H9 (cell line): ENCODE measurements at regions not wholly inside any gene's neighbourhood (a gene's known extent, or its start where the extent isn't known, plus 50 kb on each side); places are given as distances from the start of the nearest gene placed in this dataset.

Source experiments
- DNase-seq: peaks from one replicate; pipeline ENCODE4 v3.0.0-alpha.2; 2017
- H2AFZ ChIP-seq: one replicate; pipeline ENCODE4 v1.6.1; 2013; ENCODE audit warnings: mild to moderate bottlenecking, low read length, control low read depth, moderate library complexity
- H2AK5ac ChIP-seq: 2 replicates; pipeline ENCODE4 v1.6.1; 2013; ENCODE audit warnings: low read length, control low read depth, mixed read lengths; ENCODE audit not compliant: insufficient read length
- H2BK120ac ChIP-seq: one replicate; pipeline ENCODE4 v1.6.1; 2013; ENCODE audit warnings: low read depth, mild to moderate bottlenecking, low read length, control low read depth, inconsistent platforms; ENCODE audit not compliant: poor library complexity, severe bottlenecking
- H2BK12ac ChIP-seq: 2 replicates; pipeline ENCODE4 v1.6.1; 2013; ENCODE audit warnings: low read length, control low read depth, mixed read lengths, low read depth; ENCODE audit not compliant: insufficient read length
- H2BK15ac ChIP-seq: 2 replicates; pipeline ENCODE4 v1.6.1; 2013; ENCODE audit warnings: low read depth, low read length, control low read depth
- H2BK20ac ChIP-seq: one replicate; pipeline ENCODE4 v1.6.1; 2013; ENCODE audit warnings: low read depth, mild to moderate bottlenecking, low read length, control low read depth, inconsistent platforms; ENCODE audit not compliant: poor library complexity, severe bottlenecking
- H2BK5ac ChIP-seq: 2 replicates; pipeline ENCODE4 v1.6.1; 2013; ENCODE audit warnings: low read length, control low read depth, mixed read lengths; ENCODE audit not compliant: insufficient read length
- H3K14ac ChIP-seq: 2 replicates; pipeline ENCODE4 v1.6.1; 2013; ENCODE audit warnings: low read length, control low read depth; ENCODE audit not compliant: insufficient read depth
- H3K18ac ChIP-seq: 2 replicates; pipeline ENCODE4 v1.6.1; 2013; ENCODE audit warnings: low read depth, mild to moderate bottlenecking, mixed read lengths, low read length, control low read depth; ENCODE audit not compliant: insufficient read length
- H3K23ac ChIP-seq: 2 replicates; pipeline ENCODE4 v1.6.1; 2013; ENCODE audit warnings: low read length, control low read depth, mixed read lengths, low read depth; ENCODE audit not compliant: insufficient read length
- H3K23me2 ChIP-seq: 2 replicates; pipeline ENCODE4 v1.6.1; 2013; ENCODE audit warnings: low read depth, mild to moderate bottlenecking, mixed read lengths, low read length, control low read depth; ENCODE audit not compliant: insufficient read length, poor library complexity, severe bottlenecking
- H3K27ac ChIP-seq: 2 replicates; pipeline ENCODE4 v1.5.1; 2013; ENCODE audit warnings: low read length, control low read depth, mixed read lengths, low read depth; ENCODE audit not compliant: insufficient read length
- H3K27me3 ChIP-seq: 2 replicates; pipeline ENCODE4 v1.6.1; 2013; ENCODE audit warnings: low read length, control low read depth, inconsistent platforms; ENCODE audit not compliant: insufficient read depth
- H3K4ac ChIP-seq: 2 replicates; pipeline ENCODE4 v1.6.1; 2013; ENCODE audit warnings: low read depth, mild to moderate bottlenecking, control low read depth, inconsistent platforms, low read length, moderate library complexity
- H3K4me1 ChIP-seq: 2 replicates; pipeline ENCODE4 v1.6.1; 2013; ENCODE audit warnings: low read length, control low read depth, inconsistent platforms; ENCODE audit not compliant: insufficient read depth
- H3K4me2 ChIP-seq: 2 replicates; pipeline ENCODE4 v1.6.1; 2013; ENCODE audit warnings: low read length, control low read depth, mixed read lengths; ENCODE audit not compliant: insufficient read length, insufficient read depth
- H3K56ac ChIP-seq: 2 replicates; pipeline ENCODE4 v1.6.1; 2013; ENCODE audit warnings: low read depth, mild to moderate bottlenecking, mixed read lengths, low read length, control low read depth; ENCODE audit not compliant: insufficient read length
- H3K79me1 ChIP-seq: 2 replicates; pipeline ENCODE4 v1.6.1; 2013; ENCODE audit warnings: low read depth, mild to moderate bottlenecking, moderate library complexity, low read length, control low read depth, inconsistent platforms; ENCODE audit not compliant: insufficient read depth, poor library complexity, severe bottlenecking
- H3K79me2 ChIP-seq: 2 replicates; pipeline ENCODE4 v1.6.1; 2013; ENCODE audit warnings: low read length, control low read depth, inconsistent platforms; ENCODE audit not compliant: insufficient read depth
- H3K9ac ChIP-seq: 2 replicates; pipeline ENCODE4 v1.6.1; 2013; ENCODE audit warnings: low read length, control low read depth, mixed read lengths; ENCODE audit not compliant: insufficient read length; ENCODE audit errors: extremely low read depth
- H3K9me3 ChIP-seq: one replicate; pipeline ENCODE4 v1.6.1; 2013; ENCODE audit warnings: low read depth, low read length, inconsistent platforms; ENCODE audit not compliant: control insufficient read depth
- H3T11ph ChIP-seq: one replicate; pipeline ENCODE4 v1.6.1; 2013; ENCODE audit warnings: mild to moderate bottlenecking, low read length, control low read depth, inconsistent platforms
- H4K20me1 ChIP-seq: one replicate; pipeline ENCODE4 v1.6.1; 2013; ENCODE audit not compliant: control insufficient read depth, insufficient read length, insufficient read depth
- H4K5ac ChIP-seq: 2 replicates; pipeline ENCODE4 v1.6.1; 2013; ENCODE audit warnings: low read depth, mild to moderate bottlenecking, mixed read lengths, low read length, control low read depth; ENCODE audit not compliant: insufficient read length
- H4K8ac ChIP-seq: replicated peaks from 2 replicates; pipeline ENCODE4 v1.6.1; 2013; ENCODE audit warnings: low read length, control low read depth, mixed read lengths, low read depth; ENCODE audit not compliant: insufficient read length
- H4K91ac ChIP-seq: 2 replicates; pipeline ENCODE4 v1.6.1; 2013; ENCODE audit warnings: low read depth, mild to moderate bottlenecking, moderate library complexity, mixed read lengths, low read length, control low read depth; ENCODE audit not compliant: insufficient read length
- H3K27ac Mint-ChIP-seq, 3 experiments: 2 replicates in 2 of 3; 3 replicates in 1 of 3; pipeline ENCODE4 v1.8.0; 2020 to 2021; ENCODE audit warnings: mixed read lengths in 3 of 3, mild to moderate bottlenecking in 1 of 3, moderate library complexity in 1 of 3
- H3K27me3 Mint-ChIP-seq: 2 replicates; pipeline ENCODE4 v1.8.0; 2021; ENCODE audit warnings: low read depth, mild to moderate bottlenecking, moderate library complexity, mixed read lengths
- H3K36me3 Mint-ChIP-seq, 3 experiments: 2 replicates in 2 of 3; 3 replicates in 1 of 3; pipeline ENCODE4 v1.8.0; 2020 to 2021; ENCODE audit warnings: low read depth in 3 of 3, mixed read lengths in 3 of 3; ENCODE audit not compliant: insufficient read depth in 1 of 3
- H3K4me1 Mint-ChIP-seq, 2 experiments: 2 replicates each; pipeline ENCODE4 v1.8.0; 2020; ENCODE audit warnings: mixed read lengths in 2 of 2
- H3K4me3 Mint-ChIP-seq, 2 experiments: 2 replicates in 1 of 2; 3 replicates in 1 of 2; pipeline ENCODE4 v1.8.0; 2020 to 2021; ENCODE audit warnings: mild to moderate bottlenecking in 2 of 2, mixed read lengths in 2 of 2, moderate library complexity in 1 of 2
- H3K9me3 Mint-ChIP-seq, 2 experiments: 2 replicates in 1 of 2; 3 replicates in 1 of 2; pipeline ENCODE4 v1.8.0; 2020; ENCODE audit warnings: mild to moderate bottlenecking in 2 of 2, mixed read lengths in 2 of 2, moderate library complexity in 1 of 2
- WGBS: extraction: QIAGEN DNeasy Blood & Tissue Kit; methylation state at CpG from one replicate; pipeline ENCODE4 v1.1.7; 2013; ENCODE audit warnings: missing lambda C conversion rate, low lambda C conversion rate, mixed read lengths; ENCODE audit not compliant: insufficient read length; ENCODE audit errors: extremely low coverage; 5-methylcytosine and 5-hydroxymethylcytosine counted together
- TF ChIP-seq, protein P1 (sequence below): fragments of 200-600 bp; sonication (generic); conservative IDR thresholded peaks from 3 replicates; pipeline ENCODE4 v1.8.0; 2021; ENCODE audit warnings: antibody characterized with exemption, mild to moderate bottlenecking

DNA sequence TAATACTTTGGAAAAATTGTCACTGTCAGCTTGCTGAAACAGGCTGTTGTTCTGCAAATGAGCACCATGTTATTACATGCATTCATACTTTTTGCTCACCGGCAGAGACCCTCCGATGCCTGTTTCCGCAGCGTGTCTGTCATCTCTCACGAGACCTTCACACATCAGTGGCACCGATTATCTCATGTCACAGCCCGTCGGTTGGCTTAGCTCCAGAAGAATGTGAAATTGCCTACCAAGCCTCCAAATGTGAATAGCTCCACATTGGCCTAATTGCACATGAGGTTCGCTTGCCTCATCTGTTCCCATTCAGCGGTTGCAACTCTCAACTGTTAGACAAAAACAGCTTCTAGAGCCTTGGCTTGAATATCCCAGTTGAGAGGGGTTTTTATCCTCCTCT is 233.0 kb downstream of the ACTR3 start:
- no peak overlapping the region for H3K4me2 ChIP-seq
- no peak overlapping the region for H2BK5ac ChIP-seq
- H2BK15ac ChIP-seq: no peak overlapping the region
- no peaks in the 10 kb centered on the region for H3K27me3 ChIP-seq
- no peaks in the 10 kb centered on the region for H3K27me3 Mint-ChIP-seq
- WGBS: no CpG with 5 or more reads among the region's 10 CpGs
- H3K4me1 Mint-ChIP-seq: peaks cover 19 to 25% of the 10 kb centered on the region in 2 experiments
- H4K91ac ChIP-seq: no peak overlapping the region
- no peak overlapping the region for H2AK5ac ChIP-seq
- TF ChIP-seq, protein P1, sequence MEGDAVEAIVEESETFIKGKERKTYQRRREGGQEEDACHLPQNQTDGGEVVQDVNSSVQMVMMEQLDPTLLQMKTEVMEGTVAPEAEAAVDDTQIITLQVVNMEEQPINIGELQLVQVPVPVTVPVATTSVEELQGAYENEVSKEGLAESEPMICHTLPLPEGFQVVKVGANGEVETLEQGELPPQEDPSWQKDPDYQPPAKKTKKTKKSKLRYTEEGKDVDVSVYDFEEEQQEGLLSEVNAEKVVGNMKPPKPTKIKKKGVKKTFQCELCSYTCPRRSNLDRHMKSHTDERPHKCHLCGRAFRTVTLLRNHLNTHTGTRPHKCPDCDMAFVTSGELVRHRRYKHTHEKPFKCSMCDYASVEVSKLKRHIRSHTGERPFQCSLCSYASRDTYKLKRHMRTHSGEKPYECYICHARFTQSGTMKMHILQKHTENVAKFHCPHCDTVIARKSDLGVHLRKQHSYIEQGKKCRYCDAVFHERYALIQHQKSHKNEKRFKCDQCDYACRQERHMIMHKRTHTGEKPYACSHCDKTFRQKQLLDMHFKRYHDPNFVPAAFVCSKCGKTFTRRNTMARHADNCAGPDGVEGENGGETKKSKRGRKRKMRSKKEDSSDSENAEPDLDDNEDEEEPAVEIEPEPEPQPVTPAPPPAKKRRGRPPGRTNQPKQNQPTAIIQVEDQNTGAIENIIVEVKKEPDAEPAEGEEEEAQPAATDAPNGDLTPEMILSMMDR: no peak
- no peak overlapping the region for H3K4ac ChIP-seq
- H3K27ac Mint-ChIP-seq: no peak overlapping the region
- H3K23me2 ChIP-seq: no peaks in the 10 kb centered on the region
- H2AFZ ChIP-seq: no peak overlapping the region
- no peak overlapping the region for H3K18ac ChIP-seq
- no peak overlapping the region for H3K9ac ChIP-seq
- H3K9me3 ChIP-seq: no peaks in the 10 kb centered on the region
- H3K27ac ChIP-seq: no peak overlapping the region
- H3T11ph ChIP-seq: no peak overlapping the region
- no peaks in the 10 kb centered on the region for H3K36me3 Mint-ChIP-seq
- H3K9me3 Mint-ChIP-seq: no peaks in the 10 kb centered on the region
- H3K23ac ChIP-seq: no peak overlapping the region
- H2BK12ac ChIP-seq: no peak overlapping the region
- H4K8ac ChIP-seq: no peak overlapping the region
- no peak overlapping the region for H2BK20ac ChIP-seq
- no peaks in the 10 kb centered on the region for H3K79me1 ChIP-seq
- H4K20me1 ChIP-seq: no peaks in the 10 kb centered on the region
- no peak overlapping the region for H3K14ac ChIP-seq
- no peak overlapping the region for H3K4me3 Mint-ChIP-seq
- no peak overlapping the region for H3K56ac ChIP-seq
- H2BK120ac ChIP-seq: no peak overlapping the region
- no peak for DNase-seq
- H3K4me1 ChIP-seq: peaks cover 8% of the 10 kb centered on the region; the same call in 1 of the 2 replicates
- H3K79me2 ChIP-seq: no peaks in the 10 kb centered on the region
- H4K5ac ChIP-seq: no peak overlapping the region
